NT2/D1 (cell line): ENCODE measurements at regions not wholly inside any gene's neighbourhood (a gene's known extent, or its start where the extent isn't known, plus 50 kb on each side); places are given as distances from the start of the nearest gene placed in this dataset.

Experiments used
- SUZ12 ChIP-seq: IDR thresholded peaks from 2 replicates; pipeline ENCODE4 v1.6.1; 2011; ENCODE audit not compliant: insufficient read length, insufficient read depth; ENCODE audit errors: extremely low read depth
- YY1 ChIP-seq: IDR thresholded peaks from 2 replicates; pipeline ENCODE4 v1.6.1; 2011; ENCODE audit not compliant: insufficient read length, insufficient read depth

DNA sequence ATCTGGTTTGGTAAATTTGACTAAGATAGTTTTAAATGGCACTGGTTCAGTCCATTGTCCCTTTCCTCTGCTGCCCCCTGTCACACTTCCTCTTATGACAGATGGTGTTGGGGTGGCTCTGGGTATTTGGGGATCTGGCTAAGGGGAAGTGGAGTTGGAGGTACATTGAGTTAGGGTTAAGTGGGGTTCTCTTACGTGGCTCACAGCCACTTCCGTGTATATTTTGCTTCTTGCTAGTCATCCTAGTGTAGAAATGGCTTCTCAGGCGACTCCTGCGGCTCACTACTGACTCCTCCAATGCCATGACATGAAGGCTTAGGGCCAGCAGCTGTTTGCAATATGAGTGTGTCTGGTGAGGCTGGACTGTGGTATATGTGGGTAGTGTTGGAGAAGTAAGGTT is 187.0 kb downstream of the HAUS1 start:
- TF ChIP-seq YY1 (no peak), SUZ12 (no peak)
